ENCODE measurements at regions not wholly inside any gene's neighbourhood (a gene's known extent, or its start where the extent isn't known, plus 50 kb on each side); places are given as distances from the start of the nearest gene placed in this dataset.

DNA sequence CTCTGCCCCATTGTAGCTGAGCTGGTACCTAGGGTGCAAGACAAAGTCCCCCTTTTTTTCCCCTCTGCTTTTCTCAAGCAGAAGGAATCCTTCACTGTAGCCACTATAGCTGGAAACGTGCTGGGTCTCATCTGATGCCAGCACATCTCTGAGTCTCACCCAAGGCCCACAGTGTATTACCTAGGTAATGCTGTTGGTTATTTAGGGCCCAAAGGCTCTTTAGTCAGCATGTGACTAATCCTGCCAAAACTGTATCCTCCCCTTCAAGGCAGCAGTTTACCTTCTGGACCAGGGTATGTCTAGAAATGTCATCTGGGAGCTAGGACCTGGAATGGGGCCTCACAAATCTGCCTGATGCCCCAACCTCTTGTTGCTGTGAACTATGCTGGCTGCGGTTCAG is 423.4 kb downstream of the NUF2 start:
- DNase-seq (ENCODE audit: low spot score), result no peak

DNA sequence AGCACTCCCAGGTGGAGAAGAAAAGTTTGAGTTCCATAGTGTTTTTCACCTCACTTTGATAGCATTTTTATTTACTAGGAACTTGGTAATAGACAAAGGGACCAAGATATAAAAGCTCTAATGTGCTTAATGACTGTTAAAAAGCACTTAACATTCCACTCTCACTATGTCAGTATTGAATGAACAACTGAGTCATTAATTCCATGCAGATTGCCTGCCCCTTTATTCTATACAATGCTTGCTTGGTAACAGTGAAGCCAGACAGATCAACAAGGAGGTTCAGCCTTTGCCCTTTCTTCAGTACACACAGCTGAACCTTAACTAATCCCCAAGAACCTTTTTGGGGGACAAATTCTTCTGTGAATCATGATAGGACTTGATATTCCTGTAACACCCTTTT is 425.5 kb downstream of the NUF2 start:
- DNase-seq (ENCODE audit: low spot score), result no peak

DNA sequence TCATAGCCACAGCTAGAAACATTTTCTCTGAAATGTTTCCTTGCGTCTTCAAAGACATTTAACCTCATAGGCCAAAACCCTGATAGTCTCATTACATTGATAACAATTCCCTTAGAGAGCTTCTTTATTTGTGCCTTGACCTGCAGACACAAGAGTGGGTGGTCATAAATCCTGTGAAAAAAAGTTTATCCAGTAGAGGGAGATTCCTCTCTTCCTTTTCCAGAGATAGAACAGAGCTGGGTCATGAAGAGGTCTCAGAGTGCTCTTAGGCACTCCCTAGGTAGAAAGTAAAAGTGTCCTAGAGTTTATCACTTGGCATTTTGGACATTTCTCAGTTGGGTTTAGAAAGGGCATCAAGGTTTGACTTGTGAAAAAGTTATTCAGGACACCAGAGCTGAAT is 426.1 kb downstream of the NUF2 start:
- DNase-seq (ENCODE audit: low spot score), result no peak

DNA sequence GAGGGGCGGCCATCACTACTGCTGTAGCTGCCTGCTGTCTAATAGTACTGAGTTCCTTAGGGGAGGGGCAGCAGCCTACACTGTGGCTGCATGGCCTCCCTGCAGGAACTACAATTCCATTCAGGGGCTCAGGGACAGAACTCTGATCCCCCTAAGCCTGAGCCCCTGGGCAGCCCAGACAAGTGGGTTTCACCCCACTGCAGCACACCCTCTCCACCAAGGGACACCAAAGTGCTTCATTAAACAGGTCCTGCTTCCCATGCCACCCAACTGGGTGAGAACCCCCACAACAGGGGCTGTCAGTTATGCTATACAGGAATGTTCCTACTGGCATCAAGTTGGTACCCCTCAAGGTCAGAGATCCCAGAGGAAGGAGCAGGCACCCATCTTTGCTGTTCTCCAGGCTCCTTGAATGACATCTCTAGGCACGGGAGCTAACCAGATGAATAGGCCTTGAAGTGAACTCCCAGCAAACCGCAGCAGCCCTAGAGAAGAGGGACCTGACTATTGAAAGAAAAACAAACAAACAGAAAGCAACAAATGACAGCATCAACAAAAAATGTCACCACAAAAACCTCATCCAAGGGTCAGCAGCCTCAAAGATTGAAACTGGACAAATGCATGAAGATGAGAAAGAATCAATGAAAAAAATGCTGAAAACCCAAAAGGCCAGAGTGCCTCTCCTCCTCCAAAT is 437.4 kb downstream of the NUF2 start:
- no peak for DNase-seq (ENCODE audit: low spot score)

DNA sequence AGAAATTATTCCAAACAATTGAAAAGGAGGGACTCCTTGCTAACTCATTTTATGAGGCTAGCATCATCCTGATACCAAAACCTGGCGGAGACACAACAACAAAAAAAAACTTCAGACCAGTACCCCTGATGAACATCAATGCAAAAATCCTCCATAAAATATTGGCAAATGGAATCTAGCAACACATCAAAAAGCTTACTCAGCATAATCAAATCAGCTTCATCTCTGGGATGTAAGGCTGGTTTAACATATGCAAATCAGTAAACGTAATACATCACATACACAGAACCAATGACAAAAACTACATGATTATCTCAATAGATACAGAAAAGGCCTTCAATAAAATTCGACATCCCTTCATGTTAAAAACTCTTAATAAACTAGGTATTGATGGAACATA is 440.1 kb downstream of the NUF2 start:
- no peak for DNase-seq (ENCODE audit: low spot score)

DNA sequence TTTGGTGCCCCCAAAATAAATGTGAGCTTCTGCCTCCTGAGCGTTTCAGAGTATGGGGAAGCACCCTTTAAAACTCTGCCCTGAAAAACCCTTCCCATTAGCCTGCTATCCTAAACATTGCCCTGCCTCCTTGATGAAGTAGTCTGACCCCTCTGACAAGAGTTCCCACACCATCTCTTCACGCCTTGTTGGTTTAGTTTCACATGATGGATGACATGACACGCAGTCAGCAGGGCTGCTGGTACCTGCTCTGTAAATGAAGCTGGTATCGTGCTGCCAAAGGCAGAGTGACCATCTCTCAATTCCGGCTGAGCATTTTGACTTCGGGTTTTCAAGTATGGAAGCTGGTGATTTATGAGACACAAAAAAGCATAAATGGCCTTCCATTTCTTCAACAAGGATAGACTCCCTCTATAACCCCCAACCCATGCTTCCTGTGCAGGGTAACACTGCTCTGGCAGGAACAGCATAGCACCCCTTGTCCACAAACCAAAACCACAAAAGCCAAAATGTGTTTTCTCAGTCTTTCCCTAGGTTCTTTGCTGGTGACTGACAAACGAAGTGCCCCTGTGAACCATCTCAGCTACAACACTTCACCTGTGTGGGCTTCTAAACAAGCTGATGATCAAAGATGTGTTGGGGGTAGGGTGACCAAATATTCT is 444.6 kb downstream of the NUF2 start:
- no peak for DNase-seq (ENCODE audit: low spot score)

DNA sequence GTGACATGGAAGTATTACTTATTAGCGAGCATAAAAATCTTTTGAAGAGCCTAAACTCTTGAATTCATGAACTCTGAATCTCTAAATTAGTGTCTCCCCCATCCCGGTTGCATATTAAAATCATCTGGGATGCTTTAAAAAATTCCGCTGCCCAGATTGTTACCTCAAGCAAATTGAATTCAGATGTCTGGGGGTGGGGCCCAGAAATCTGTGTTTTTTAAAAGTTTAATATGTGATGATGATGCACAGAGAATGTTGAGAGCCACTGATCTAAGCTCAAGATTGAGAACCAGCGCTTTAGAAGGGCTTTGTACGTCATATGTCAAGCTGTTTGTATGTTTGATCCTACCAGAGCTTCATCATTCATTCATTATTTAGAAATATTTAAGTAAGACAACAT is 446.8 kb downstream of the NUF2 start:
- no peak for DNase-seq (ENCODE audit: low spot score)

DNA sequence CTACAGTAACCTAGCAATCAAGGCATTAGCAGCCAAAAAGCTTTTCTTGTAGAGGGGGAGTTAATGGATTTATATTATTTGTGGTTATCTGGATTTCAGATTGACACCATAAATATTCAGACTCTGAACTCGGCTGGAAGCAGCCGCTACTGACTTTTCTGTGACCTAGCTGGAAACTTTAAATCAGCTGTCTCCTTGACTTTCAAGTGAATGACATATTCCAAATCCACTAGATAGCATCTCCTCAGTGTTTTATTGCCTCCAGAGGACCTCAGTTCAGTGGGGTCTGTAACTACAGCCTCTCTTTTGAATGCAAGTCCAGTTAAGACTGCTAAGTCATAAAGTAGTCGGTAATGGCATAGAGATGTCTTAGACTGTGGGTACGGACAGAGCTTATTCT is 448.5 kb downstream of the NUF2 start:
- DNase-seq (ENCODE audit: low spot score), result no peak

DNA sequence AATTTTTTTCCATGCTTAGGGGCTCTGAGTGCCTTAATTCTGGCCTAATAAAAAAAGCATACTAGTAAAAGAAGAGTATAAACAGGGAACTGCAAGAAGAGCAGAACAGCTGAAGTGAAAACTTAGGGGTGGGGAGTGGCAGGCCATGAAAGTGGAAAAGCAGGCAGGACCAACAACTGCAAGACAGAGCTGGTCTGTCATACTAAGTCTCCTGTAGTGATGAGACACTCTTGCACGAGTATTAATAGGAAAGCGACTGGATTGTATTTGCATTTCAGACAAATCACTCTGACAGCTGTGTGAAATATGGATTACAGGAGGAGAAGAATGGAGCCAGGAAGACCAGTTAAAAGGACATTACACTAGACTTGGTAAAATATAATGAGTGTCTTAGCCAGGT is 449.9 kb downstream of the NUF2 start:
- DNase-seq (ENCODE audit: low spot score), result no peak

DNA sequence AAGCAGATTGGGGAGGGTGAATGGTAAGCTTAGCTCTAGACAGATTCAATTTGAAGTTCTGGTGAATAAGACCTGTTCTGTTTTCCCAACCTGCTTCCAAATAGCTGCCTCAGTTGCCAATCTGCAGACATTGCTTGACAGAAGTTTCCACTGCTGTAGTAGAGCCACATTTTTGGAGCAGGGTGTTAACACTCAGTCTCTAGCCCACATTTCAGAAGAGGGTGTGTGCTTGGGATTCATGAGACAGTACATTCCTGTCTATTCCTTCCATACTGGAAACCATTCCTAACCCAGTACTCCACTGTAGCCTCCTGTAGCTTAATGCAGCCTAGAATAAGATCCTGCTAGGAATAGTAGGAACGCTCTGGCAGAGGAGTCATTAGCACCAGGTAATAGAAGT is 450.5 kb downstream of the NUF2 start:
- DNase-seq (ENCODE audit: low spot score), result no peak

DNA sequence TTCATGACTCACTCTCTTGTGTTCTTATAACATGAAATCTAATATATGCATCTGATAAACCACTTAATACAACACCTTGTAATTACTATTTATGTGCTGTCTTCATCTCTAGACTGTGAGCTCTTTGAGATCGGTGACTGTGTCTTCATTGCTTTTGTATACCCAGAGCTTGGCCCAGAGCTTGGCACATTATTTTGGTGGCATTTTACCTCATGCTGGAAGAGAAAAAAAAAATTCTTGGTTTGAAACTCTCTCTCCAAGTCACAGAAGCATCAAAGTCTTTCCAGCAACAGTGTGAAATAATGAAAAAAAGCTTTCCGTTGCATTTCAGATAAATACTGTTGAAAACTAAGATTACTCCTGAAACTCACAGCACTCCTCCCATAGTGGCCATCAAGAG is 451.6 kb downstream of the NUF2 start:
- no peak for DNase-seq (ENCODE audit: low spot score)

DNA sequence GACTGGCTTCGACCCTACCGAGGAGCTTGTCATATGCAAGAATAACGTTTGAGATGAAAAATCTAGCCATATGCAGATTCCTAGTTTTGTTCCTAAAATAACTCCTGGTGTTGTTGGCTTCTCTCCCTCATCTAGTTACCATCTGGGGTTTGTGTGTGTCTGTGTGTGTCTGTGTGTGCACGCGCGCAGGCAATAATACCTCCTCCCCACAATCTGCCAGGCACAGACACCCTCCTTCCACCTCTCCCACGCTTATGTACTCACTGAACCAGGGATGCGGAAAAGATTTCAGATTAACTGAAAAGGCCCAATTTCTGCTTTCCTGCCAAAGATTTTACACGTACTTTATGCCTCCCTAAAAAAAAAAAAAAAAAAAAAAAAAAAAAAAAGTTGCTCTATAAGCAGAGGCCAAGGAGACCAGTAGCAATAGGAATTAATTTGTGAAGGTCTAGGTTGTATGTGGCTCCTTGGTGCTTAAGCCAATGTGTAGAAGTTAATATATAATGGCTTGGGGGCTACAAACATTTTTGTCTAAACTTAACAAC is 452.7 kb downstream of the NUF2 start:
- no peak for DNase-seq (ENCODE audit: low spot score)

DNA sequence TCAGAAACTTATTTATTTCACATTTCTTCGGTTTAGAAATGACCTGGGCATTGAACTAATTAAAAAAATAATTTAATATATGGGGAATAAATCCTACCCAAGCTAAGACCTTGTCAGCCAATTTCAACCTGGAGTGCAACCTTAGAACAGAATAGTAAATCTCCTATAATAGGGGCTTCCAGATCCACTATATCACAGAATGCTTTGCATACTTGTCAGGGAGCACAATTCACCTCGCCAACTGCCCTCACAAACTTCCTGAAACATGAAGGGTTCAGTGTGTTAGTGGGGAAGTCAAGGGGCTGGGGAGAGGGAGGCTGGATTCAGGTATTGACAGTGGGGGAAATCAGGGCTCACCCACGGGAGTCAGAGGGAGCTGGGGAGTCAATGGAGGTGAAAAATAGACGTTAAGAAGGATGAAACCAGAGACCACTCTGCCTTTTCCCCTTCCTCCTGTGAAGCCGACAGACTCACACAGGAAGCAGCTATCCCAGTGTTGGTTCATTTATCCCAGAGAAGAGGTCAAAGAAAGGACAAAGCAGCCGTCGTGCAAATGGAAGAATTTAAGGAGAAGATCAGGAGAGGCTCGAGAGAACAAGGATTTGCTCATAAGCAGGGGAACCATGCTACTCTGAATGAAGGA is 453.3 kb downstream of the NUF2 start:
- DNase-seq (ENCODE audit: low spot score), result no peak

DNA sequence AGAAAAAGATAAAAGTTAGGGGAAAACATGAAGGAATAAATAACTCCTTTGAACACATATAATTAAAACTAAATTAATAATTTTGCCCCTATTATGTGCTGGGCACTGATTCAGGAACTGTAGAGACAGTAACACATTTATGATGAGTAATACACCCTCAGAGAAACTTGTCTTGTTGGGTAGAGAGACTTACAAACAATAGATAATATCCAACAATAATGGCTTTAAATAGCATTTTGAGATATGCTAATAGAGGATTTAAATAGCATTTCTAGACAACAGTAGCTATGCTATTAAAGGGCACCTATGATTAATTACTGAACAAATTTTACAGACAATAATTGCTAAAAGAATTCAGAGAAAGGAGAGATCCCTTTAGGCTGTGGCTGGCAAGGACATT is 455.5 kb downstream of the NUF2 start:
- DNase-seq (ENCODE audit: low spot score), result no peak

DNA sequence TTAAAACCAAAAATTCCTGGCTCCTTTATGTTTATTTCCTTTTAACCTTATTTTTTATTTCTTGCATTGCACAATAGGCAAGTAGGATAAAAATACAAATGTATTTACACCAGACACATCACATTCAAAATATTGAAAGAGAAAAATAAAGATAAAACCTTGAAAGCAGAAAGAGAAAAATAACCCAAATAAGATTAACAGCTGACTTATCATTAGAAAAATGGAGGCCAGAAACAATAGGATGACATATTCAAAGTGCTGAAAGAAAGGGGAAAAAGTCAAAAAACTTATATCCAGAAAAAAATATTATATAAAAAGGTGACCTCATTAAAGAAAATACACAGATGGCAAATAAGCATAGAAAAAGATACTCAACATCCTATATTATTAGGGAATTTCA is 459.4 kb downstream of the NUF2 start:
- DNase-seq (ENCODE audit: low spot score), result no peak

DNA sequence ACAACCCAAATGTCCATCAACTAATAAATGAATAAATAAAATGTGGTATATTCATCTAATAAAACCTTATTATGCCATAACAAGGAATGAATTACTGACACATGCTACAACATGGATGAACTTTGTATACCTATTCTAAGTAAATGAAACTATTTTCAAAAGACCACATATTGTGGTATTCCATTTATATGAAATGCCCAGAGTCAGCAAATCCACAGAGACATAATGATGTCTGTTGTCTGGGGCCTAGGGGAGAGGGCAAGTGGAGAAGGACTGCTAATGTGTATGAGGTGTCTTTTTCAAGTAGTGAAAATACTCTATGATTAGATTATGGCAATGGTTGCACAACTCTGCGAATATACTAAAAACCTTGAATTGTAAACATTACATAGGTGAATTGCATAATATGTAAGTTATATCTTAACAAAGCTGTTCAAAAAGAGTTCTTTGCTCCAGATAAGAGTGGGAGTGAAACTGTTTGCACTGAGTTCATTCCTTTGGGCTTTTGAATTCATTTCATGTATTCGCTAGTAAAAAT is 464.2 kb downstream of the NUF2 start:
- no peak for DNase-seq (ENCODE audit: low spot score)

DNA sequence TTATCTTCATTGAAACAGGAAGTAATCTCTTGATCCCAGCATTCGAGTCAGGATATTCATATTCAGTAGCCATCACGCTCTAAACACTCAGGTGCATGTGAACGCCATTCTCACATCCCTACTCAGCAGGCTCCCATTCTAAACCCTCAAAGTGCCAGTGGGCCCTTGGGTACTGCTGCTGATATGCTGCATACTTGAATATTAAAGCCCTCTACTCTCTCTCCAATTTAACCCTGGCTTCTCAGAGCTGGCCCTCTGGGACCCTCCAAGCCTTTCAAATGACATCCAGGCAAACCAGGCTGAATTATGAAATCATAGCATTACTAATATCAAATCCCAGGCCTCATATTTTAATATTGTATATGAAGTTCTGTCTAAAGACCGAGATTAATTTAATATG is 468.2 kb downstream of the NUF2 start:
- no peak for DNase-seq (ENCODE audit: low spot score)

DNA sequence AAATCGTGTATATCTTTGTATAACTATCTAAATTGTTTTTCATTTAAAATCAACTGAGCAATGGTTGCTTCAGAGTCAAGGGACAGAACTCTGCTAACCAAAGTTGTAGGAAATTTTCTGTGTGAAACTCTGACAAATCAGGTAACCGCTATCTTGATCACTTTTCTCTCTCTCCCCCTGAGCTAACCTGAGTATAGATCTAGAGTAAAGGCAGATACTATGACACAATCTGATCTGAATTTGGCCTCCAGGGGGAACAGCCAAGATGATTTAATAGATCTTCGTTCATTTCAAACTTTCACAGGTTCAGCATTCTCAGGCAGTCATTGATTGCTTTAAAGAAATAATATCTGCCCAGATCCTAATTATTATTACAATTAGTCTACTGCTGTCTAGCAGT is 472.8 kb downstream of the NUF2 start:
- DNase-seq (ENCODE audit: low spot score), result no peak

DNA sequence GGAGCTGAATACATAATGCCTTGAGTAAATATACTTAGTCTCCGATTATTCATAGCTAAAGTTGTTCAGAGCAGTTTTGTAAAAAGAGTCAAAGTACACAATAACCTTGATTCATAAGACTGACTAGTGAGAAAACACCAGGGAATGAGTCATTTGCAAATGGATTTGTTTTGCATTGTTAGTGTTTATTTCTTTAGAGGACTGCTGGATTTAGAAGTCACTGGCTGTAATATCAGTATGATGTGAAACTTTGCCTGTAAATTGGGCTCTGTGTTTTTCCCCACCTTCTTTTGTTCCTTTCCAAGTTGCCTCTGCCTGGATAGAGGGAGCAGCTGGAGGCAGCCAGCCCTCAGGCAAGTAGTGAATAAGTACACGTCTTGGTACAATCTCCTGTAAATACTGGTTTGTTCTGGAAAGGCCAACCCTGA is 474.7 kb downstream of the NUF2 start:
- DNase-seq (ENCODE audit: low spot score), result no peak

DNA sequence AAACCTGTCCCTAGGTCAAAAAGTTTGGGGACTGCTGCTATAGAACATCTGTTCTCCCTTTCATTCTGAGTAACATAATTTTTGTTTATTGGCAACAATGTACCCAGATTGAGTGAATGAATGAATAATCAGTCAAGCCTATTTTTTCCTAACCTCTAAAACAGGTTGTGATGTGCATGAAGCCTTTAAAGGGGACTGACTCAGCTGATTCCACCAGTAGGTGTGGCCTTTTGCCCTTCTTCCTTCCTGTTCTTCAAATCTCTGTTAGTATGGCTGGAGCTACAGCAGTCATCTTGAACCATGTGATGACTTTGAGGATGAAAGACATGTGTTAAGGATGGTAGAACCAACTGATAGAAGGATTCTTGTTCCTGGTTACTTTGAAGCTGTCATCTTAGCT is 476.1 kb downstream of the NUF2 start:
- DNase-seq (ENCODE audit: low spot score), result no peak

DNA sequence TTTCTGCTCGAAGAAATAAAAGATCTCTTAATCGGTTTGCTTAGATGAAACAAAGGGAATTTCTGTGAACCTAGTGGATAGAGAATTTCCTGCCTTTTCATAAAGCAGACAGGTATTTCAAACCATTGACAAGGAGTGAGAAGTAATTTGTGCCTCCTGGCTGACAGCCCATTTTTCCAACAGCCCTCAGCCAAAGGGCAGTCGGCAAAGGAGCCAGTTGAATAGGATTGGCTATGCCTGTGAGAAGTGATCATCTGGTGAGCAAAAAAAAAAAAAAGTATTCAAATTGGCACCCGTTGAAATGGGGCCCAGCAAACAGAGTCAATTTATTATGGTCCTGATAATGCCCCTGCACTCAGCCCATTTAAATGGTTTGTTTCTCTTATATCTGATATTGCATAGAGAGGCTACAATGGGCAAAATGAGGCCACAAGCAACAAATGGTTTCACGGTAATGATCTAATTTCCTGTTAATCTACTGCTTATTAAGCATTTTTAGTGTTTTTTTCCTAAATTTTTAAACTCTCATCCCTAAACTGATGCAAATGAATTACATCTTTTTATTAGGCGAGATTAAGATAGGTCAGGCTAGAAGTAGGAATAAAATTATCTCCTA is 477.5 kb downstream of the NUF2 start:
- DNase-seq (ENCODE audit: low spot score), result no peak

DNA sequence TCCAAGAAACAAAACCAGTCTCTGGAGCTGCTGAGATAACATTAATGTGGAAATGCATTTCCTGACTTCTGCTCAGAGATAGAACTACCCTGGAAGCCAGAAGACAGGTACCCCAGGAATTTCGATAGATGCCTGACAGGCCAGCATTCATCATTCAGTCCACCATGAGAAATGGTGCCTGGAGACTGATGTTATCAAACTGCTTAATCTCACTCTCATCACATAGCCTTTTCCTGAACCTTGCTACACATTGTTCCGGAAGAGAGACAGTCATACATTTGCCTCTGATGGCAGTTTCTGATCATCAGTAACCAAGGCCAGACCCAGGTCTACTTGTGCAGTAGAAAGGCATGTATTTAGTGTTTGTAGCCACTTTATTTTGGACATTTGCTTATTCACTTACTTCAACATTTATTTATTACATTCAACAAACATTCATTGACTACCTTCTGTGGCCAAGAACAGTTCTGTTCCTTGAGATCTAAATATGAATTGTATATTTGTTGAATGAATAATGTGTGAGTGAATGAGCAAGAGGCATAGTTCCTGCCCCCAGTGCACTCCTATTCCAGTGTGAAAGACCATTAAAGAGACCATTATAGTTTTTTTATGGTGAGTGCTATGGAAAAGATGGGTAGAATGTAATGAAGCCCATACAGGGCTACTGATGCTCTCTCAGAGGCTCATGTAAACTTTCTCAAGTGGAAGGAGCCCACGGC is 485.7 kb downstream of the NUF2 start:
- no peak for DNase-seq (ENCODE audit: low spot score)

Data from globus pallidus (tissue), 1 donor.